ENCODE measurements at regions not wholly inside any gene's neighbourhood (a gene's known extent, or its start where the extent isn't known, plus 50 kb on each side); places are given as distances from the start of the nearest gene placed in this dataset.

- no peaks in the 10 kb centered on the region for H3K27me3 Mint-ChIP-seq (ENCODE audit: low read depth)
- no peak overlapping the region for H3K27ac Mint-ChIP-seq
- H3K4me1 Mint-ChIP-seq (ENCODE audit: low read depth) = no peaks in the 10 kb centered on the region
- no peaks in the 10 kb centered on the region for H3K36me3 Mint-ChIP-seq (ENCODE audit: low read depth)
- no peaks in the 10 kb centered on the region for H3K9me3 Mint-ChIP-seq
- DNase-seq (ENCODE audit: low spot score) = no peak
- intact Hi-C loops (cut with micrococcal nuclease) = no loop called here
- no peak overlapping the region for H3K4me3 Mint-ChIP-seq (ENCODE audit: low read depth)
Measured at GRCh38 chr3:24722087-24722486, 227.4 kb upstream of the THRB start.

GRCh38 chr3:24725514-24726255 is 231.0 kb upstream of the THRB start:
- Mint-ChIP-seq H3K27me3 (ENCODE audit: low read depth) (no peaks in the 10 kb centered on the region), H3K9me3 (no peaks in the 10 kb centered on the region), H3K36me3 (ENCODE audit: low read depth) (no peaks in the 10 kb centered on the region), H3K4me1 (ENCODE audit: low read depth) (no peaks in the 10 kb centered on the region), H3K4me3 (ENCODE audit: low read depth) (no peak overlapping the region), H3K27ac (no peak overlapping the region)
- DNase-seq (ENCODE audit: low spot score) = no peak
- intact Hi-C loops (cut with micrococcal nuclease) = no loop called here

DNA sequence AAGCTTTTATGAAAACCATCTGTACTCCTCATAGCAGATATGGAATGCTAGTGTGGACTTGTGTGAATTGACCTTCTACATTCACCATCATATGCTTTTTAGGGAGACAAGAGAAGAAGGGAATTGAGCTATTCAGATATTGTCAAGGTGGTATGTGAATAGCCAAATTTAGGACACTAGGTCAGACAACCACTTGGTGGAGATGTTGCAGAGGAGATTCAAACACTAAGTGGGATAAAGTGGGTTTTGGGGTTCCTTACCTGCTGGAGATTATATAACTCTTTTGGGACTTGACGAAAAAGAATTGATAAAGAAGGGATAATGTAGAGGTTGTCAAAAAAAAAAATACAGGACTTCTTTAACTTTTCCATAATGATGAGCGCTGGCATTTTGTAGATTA is 231.8 kb upstream of the THRB start:
- Mint-ChIP-seq H3K27ac (no peak overlapping the region), H3K9me3 (no peaks in the 10 kb centered on the region), H3K27me3 (ENCODE audit: low read depth) (no peaks in the 10 kb centered on the region), H3K4me3 (ENCODE audit: low read depth) (no peak overlapping the region), H3K36me3 (ENCODE audit: low read depth) (no peaks in the 10 kb centered on the region), H3K4me1 (ENCODE audit: low read depth) (no peaks in the 10 kb centered on the region)
- intact Hi-C loops (cut with micrococcal nuclease) = no loop called here
- DNase-seq (ENCODE audit: low spot score) = no peak

DNA sequence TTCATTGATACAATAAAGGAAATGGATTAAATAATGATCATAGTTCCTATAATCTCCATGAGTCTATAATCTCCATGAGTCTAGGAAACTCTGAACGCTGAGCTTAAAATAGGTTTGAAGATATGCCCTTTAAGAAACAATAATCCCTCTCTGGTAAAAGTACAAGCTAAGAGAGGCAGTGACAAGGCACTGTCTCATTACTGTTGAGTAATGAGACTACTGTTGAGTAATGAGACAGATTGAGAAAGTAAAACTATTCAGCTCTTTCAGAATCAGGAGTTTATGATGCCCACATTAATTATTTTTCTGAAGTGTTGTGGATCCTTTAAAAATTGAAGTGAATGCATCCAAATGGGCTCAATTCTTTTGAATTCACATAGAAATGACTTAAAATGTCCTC is 235.5 kb upstream of the THRB start:
- H3K4me3 Mint-ChIP-seq (ENCODE audit: low read depth) = no peak overlapping the region
- DNase-seq (ENCODE audit: low spot score) = no peak
- intact Hi-C loops (cut with micrococcal nuclease) = no loop called here
- H3K27me3 Mint-ChIP-seq (ENCODE audit: low read depth) = no peaks in the 10 kb centered on the region
- H3K36me3 Mint-ChIP-seq (ENCODE audit: low read depth) = no peaks in the 10 kb centered on the region
- H3K27ac Mint-ChIP-seq = no peak overlapping the region
- no peaks in the 10 kb centered on the region for H3K4me1 Mint-ChIP-seq (ENCODE audit: low read depth)
- H3K9me3 Mint-ChIP-seq = no peaks in the 10 kb centered on the region

DNA sequence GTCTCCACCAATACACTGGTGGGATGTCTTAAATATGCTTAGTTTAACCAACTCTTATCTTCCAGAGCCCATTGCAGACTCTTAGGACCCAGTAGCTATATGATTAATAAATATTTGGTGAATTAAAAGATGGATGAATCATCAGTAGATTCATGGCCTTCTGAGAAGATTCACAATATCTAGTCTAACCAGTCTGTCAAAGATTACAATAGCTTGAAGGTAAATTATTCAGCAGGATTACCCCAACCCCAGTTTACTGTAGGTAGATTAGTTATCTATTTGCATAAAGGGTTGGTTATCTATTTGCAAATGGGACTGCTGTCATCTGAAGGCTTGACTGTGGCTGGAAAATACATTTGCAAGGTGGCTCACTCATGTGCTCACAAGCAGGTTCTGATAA is 239.4 kb upstream of the THRB start:
- Mint-ChIP-seq H3K27me3 (ENCODE audit: low read depth) (no peaks in the 10 kb centered on the region), H3K36me3 (ENCODE audit: low read depth) (no peaks in the 10 kb centered on the region), H3K4me3 (ENCODE audit: low read depth) (no peak overlapping the region), H3K9me3 (no peaks in the 10 kb centered on the region), H3K4me1 (ENCODE audit: low read depth) (no peaks in the 10 kb centered on the region), H3K27ac (no peak overlapping the region)
- intact Hi-C loops (cut with micrococcal nuclease) = no loop called here
- no peak for DNase-seq (ENCODE audit: low spot score)

DNA sequence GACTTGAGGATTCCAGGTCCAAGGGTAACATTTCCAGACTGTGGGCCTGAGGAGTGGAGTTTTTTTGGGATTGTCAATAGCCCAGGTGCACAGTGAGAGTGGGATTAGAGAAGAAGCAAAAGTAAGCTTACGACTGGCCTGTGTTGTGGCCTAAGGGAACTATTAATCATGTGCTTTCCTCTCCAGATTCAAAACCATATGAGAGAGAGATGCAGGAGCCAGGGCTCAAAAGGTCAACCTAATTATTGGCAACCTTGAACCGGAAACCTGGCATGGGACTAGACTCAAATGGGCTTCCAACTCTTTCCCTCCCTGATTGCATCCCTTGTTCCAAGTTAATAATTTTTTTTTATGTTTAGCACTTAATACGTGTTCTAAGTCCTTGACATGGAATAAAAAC is 242.1 kb upstream of the THRB start:
- DNase-seq (ENCODE audit: low spot score) = no peak
- no peaks in the 10 kb centered on the region for H3K9me3 Mint-ChIP-seq
- intact Hi-C loops (cut with micrococcal nuclease) = no loop called here
- H3K27ac Mint-ChIP-seq = no peak overlapping the region
- no peaks in the 10 kb centered on the region for H3K36me3 Mint-ChIP-seq (ENCODE audit: low read depth)
- no peak overlapping the region for H3K4me3 Mint-ChIP-seq (ENCODE audit: low read depth)
- no peaks in the 10 kb centered on the region for H3K4me1 Mint-ChIP-seq (ENCODE audit: low read depth)
- H3K27me3 Mint-ChIP-seq (ENCODE audit: low read depth) = no peaks in the 10 kb centered on the region

GRCh38 chr3:24740326-24740725 is 245.7 kb upstream of the THRB start:
- Mint-ChIP-seq H3K27ac (no peak overlapping the region), H3K4me3 (ENCODE audit: low read depth) (no peak overlapping the region), H3K9me3 (no peaks in the 10 kb centered on the region), H3K36me3 (ENCODE audit: low read depth) (no peaks in the 10 kb centered on the region), H3K4me1 (ENCODE audit: low read depth) (no peaks in the 10 kb centered on the region), H3K27me3 (ENCODE audit: low read depth) (no peaks in the 10 kb centered on the region)
- no peak for DNase-seq (ENCODE audit: low spot score)
- intact Hi-C loops (cut with micrococcal nuclease) = no loop called here

DNA sequence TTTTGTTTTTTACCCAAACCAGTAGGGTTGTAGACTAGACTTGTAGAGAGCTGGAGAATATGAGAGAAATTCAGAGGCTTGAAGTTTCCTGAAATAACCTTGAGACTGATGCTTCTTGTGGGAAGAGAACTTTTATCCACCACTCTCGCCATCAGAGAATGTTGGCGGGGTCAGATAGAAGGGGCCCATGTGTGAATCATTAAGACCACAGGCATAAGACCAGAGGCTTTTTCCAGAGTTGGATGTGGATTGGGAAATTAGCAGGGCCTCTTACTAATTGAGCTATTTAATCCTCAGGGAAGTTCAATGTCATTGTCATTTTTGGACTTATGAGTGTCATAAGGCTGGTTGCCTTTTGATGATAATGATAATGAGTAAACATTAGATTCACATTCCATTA is 246.9 kb upstream of the THRB start:
- Mint-ChIP-seq H3K9me3 (no peaks in the 10 kb centered on the region), H3K4me1 (ENCODE audit: low read depth) (no peaks in the 10 kb centered on the region), H3K27me3 (ENCODE audit: low read depth) (no peaks in the 10 kb centered on the region), H3K36me3 (ENCODE audit: low read depth) (no peaks in the 10 kb centered on the region), H3K4me3 (ENCODE audit: low read depth) (no peak overlapping the region), H3K27ac (no peak overlapping the region)
- intact Hi-C loops (cut with micrococcal nuclease) = no loop called here
- no peak for DNase-seq (ENCODE audit: low spot score)

DNA sequence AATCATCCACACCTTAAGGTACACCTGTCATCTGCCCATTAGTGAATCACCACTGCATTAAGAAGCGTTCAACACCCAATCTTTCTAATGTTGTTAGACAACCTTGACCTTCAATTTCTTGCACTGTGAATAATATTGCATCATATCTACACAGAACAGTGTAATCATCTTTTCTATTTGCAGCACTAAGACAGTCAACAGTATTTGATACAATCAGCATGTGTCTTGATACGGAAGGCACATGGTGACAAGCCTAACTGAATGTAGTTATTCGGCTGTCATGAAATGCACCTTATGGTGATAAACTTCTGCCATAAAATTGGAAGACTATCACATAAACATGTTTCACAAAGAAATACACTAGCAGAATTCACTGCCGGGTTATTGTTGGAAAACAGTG is 253.9 kb upstream of the THRB start:
- H3K4me1 Mint-ChIP-seq (ENCODE audit: low read depth) = no peaks in the 10 kb centered on the region
- H3K4me3 Mint-ChIP-seq (ENCODE audit: low read depth) = no peak overlapping the region
- H3K27me3 Mint-ChIP-seq (ENCODE audit: low read depth) = no peaks in the 10 kb centered on the region
- no peaks in the 10 kb centered on the region for H3K9me3 Mint-ChIP-seq
- H3K27ac Mint-ChIP-seq = no peak overlapping the region
- no peaks in the 10 kb centered on the region for H3K36me3 Mint-ChIP-seq (ENCODE audit: low read depth)
- intact Hi-C loops (cut with micrococcal nuclease) = no loop called here
- no peak for DNase-seq (ENCODE audit: low spot score)

DNA sequence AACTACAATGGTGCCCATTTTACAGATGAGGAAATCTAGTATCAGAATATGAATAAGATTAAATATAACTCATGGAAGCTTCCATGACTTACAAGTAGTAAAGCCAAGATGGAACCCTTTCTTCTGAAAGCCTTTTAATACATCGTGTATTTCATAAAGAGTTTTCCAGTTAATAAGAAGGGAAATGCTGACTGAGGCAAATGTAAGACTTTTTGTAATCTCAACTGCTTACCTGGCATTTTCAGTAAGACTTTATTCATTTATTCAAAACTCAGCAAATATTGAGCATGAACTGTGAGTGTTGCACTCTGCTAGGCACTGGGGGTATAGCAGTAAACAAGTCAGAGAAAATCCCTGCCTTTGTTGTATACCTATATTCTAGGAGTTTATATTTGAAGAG is 256.4 kb upstream of the THRB start:
- Mint-ChIP-seq H3K36me3 (ENCODE audit: low read depth) (no peaks in the 10 kb centered on the region), H3K4me3 (ENCODE audit: low read depth) (no peak overlapping the region)
- intact Hi-C loops (cut with micrococcal nuclease) = no loop called here

GRCh38 chr3:24756101-24756888 is 261.6 kb upstream of the THRB start:
- Mint-ChIP-seq H3K36me3 (ENCODE audit: low read depth) (no peaks in the 10 kb centered on the region), H3K27me3 (ENCODE audit: low read depth) (no peaks in the 10 kb centered on the region), H3K4me1 (ENCODE audit: low read depth) (no peaks in the 10 kb centered on the region), H3K27ac (no peak overlapping the region), H3K9me3 (no peaks in the 10 kb centered on the region), H3K4me3 (ENCODE audit: low read depth) (no peak overlapping the region)
- intact Hi-C loops (cut with micrococcal nuclease) = no loop called here
- DNase-seq (ENCODE audit: low spot score) = no peak

More for the DNA sequence above, 256.4 kb upstream of the THRB start:
- no peaks in the 10 kb centered on the region for H3K9me3 Mint-ChIP-seq
- H3K4me1 Mint-ChIP-seq (ENCODE audit: low read depth) = no peaks in the 10 kb centered on the region
- no peak for DNase-seq (ENCODE audit: low spot score)
- no peak overlapping the region for H3K27ac Mint-ChIP-seq
- no peaks in the 10 kb centered on the region for H3K27me3 Mint-ChIP-seq (ENCODE audit: low read depth)

DNA sequence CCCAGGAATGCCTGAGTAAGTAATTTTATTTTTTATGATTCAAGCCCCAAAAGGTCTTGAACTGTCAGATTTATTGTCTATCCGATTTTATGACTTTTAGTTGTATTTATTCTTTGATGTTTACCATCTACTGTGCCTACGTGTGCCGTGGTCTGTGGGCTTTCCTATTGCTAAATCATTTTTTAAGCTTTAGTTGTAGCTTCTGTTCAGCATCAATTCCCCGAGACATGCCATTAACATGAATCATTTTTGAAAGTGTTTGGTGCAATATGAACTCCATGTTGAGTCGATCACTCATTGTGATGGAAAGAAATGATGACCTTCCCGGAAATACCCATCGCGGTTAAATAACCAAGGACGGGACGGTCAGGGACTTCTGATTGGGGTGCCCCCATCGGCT is 268.7 kb upstream of the THRB start:
- no peaks in the 10 kb centered on the region for H3K27me3 Mint-ChIP-seq (ENCODE audit: low read depth)
- H3K9me3 Mint-ChIP-seq = no peaks in the 10 kb centered on the region
- H3K36me3 Mint-ChIP-seq (ENCODE audit: low read depth) = no peaks in the 10 kb centered on the region
- no peak for DNase-seq (ENCODE audit: low spot score)
- H3K4me3 Mint-ChIP-seq (ENCODE audit: low read depth) = no peak overlapping the region
- no peaks in the 10 kb centered on the region for H3K4me1 Mint-ChIP-seq (ENCODE audit: low read depth)
- intact Hi-C loops (cut with micrococcal nuclease) = no loop called here
- H3K27ac Mint-ChIP-seq = no peak overlapping the region

DNA sequence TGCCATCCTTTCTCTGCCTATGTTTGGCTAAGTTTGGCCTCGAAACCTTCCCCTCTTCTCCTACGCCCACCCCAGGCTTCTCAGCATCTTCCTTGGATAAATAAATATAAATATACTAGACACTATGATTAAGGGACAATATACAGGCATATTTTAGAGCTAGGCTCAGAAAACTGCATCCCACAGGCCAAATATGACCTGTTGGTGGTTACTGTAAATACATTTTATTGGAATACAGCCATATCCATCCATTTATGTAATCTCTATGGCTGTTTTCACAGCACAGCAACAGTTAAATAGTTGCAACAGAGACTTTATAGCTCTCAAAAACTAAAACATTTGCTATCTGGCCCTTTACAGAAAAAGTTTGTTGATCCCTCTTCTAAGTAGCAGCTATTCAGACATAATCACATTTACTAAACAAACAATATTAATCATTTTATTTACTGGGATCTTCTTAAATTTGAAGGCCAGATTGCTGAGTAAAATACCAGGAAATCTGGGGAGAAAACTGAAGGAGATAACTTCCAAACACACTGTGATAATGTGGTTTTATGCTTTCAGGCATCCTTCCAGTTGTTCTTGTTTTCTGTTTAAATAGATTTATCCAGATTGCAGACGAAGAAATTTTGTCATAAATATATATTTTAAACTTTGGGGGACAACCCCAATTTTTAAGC is 269.7 kb upstream of the THRB start:
- DNase-seq (ENCODE audit: low spot score) = no peak
- no peaks in the 10 kb centered on the region for H3K27me3 Mint-ChIP-seq (ENCODE audit: low read depth)
- H3K27ac Mint-ChIP-seq = no peak overlapping the region
- no peaks in the 10 kb centered on the region for H3K36me3 Mint-ChIP-seq (ENCODE audit: low read depth)
- no peaks in the 10 kb centered on the region for H3K4me1 Mint-ChIP-seq (ENCODE audit: low read depth)
- H3K9me3 Mint-ChIP-seq = no peaks in the 10 kb centered on the region
- intact Hi-C loops (cut with micrococcal nuclease) = no loop called here
- H3K4me3 Mint-ChIP-seq (ENCODE audit: low read depth) = no peak overlapping the region

Measured in activated T-helper 2 cell treated with anti-CD3 and anti-CD28 coated beads, Interferon-gamma antibody, Interleukin-2, Interleukin-4, amounts not matched to agents 10 μg/mL and 5 μg/mL and 100 μg/mL, durations not matched to agents 14 hours and 24 hours and 36 hours (primary cell).